Kidney (tissue), 13 donors: ENCODE measurements at regions not wholly inside any gene's neighbourhood (a gene's known extent, or its start where the extent isn't known, plus 50 kb on each side); places are given as distances from the start of the nearest gene placed in this dataset.

Experiments
- DNase-seq, 5 donors: peaks; one replicate each; pipeline ENCODE4 v3.0.0-alpha.2; 2013 to 2020
- FAIRE-seq: peaks from 2 replicates; lab custom pipeline; 2012; peaks lifted over from hg19 to GRCh38; lab: Jason Lieb, UNC
- H3K27ac ChIP-seq, 2 donors: one replicate each; pipeline ENCODE4 v1.7.0; 2013; ENCODE audit warnings: low read depth in 2 of 2, low read length in 2 of 2, inconsistent platforms in 1 of 2
- H3K27me3 ChIP-seq: one replicate; pipeline ENCODE4 v1.7.1; 2013; ENCODE audit warnings: low read length, inconsistent platforms; ENCODE audit not compliant: control insufficient read depth, insufficient read depth
- H3K36me3 ChIP-seq, 3 donors: one replicate each; pipeline versions ENCODE4 v1.7.0 to v1.7.1; 2013; ENCODE audit warnings: low read length in 3 of 3, control low read depth in 1 of 3, inconsistent platforms in 1 of 3; ENCODE audit not compliant: insufficient read depth in 3 of 3, control insufficient read depth in 2 of 3
- H3K4me1 ChIP-seq, 3 donors: one replicate each; pipeline versions ENCODE4 v1.7.0 to v1.7.1; 2013; ENCODE audit warnings: low read length in 3 of 3, inconsistent platforms in 1 of 3, low read depth in 1 of 3; ENCODE audit not compliant: control insufficient read depth in 2 of 3, insufficient read depth in 2 of 3
- H3K4me3 ChIP-seq, 3 donors: one replicate each; pipeline versions ENCODE4 v1.7.0 to v1.8.1; 2013; ENCODE audit warnings: low read length in 3 of 3, control low read depth in 1 of 3, inconsistent platforms in 1 of 3
- H3K9ac ChIP-seq, 3 donors: one replicate each; pipeline versions ENCODE4 v1.7.0 to v1.7.1; 2013; ENCODE audit warnings: low read length in 3 of 3, control low read depth in 1 of 3, inconsistent platforms in 1 of 3
- H3K9me3 ChIP-seq, 3 donors: one replicate each; pipeline versions ENCODE4 v1.7.0 to v1.7.1; 2013; ENCODE audit warnings: low read length in 3 of 3, control low read depth in 1 of 3, inconsistent platforms in 1 of 3; ENCODE audit not compliant: control insufficient read depth in 2 of 3, insufficient read depth in 1 of 3
- intact Hi-C: fragments of 100-400 bp; cut with DNase I; formaldehyde crosslinking; loops from one replicate; pipeline ENCODE4 v1.11.1; 2022
- TF ChIP-seq, protein P1 (sequence below): IDR thresholded peaks from 3 replicates; pipeline ENCODE4 v1.5.1; 2012; ENCODE audit warnings: mild to moderate bottlenecking, moderate library complexity, borderline replicate concordance; ENCODE audit not compliant: insufficient read depth; ENCODE audit errors: extremely low read depth
- donor health status: control.
- donor health status: control.
- donor health status: control.
- donor health status: control.
- donor health status: control.
- donor health status: DM: yes; HTN: yes; CAD: no.
- donor health status: Normal renal cell carcinoma (clear cell type).

DNA sequence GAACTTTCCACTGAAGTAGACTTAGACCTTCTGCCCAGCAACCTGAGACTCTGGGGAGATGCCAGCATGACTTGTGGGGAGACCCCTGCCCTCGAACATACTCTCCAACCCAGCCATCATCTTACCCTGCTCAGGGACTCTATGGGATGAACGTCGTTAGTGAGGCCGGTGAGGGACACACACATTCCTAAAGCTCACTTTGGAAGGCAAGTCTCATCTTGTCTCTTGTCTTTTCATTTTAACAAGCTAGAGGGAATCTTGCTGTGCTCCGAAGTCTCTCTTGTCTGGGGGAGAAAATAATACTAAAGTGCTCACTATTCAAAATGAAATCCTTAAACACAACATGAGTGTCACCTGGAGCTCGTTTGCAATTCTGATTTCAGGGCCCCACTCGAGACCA is 239.5 kb upstream of the HES1 start:
- Histone ChIP-seq H3K4me3 (no peak overlapping the region), H3K9me3 (no peaks in the 10 kb centered on the region), H3K36me3 (no peaks in the 10 kb centered on the region), H3K4me1 (no peaks in the 10 kb centered on the region), H3K27ac (no peak overlapping the region), H3K9ac (no peak overlapping the region), H3K27me3 (no peaks in the 10 kb centered on the region)
- DNase-seq (no peak), FAIRE-seq (no peak)
- intact Hi-C loops, result no loop called here
- TF ChIP-seq, protein P1, sequence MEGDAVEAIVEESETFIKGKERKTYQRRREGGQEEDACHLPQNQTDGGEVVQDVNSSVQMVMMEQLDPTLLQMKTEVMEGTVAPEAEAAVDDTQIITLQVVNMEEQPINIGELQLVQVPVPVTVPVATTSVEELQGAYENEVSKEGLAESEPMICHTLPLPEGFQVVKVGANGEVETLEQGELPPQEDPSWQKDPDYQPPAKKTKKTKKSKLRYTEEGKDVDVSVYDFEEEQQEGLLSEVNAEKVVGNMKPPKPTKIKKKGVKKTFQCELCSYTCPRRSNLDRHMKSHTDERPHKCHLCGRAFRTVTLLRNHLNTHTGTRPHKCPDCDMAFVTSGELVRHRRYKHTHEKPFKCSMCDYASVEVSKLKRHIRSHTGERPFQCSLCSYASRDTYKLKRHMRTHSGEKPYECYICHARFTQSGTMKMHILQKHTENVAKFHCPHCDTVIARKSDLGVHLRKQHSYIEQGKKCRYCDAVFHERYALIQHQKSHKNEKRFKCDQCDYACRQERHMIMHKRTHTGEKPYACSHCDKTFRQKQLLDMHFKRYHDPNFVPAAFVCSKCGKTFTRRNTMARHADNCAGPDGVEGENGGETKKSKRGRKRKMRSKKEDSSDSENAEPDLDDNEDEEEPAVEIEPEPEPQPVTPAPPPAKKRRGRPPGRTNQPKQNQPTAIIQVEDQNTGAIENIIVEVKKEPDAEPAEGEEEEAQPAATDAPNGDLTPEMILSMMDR, result no peak

DNA sequence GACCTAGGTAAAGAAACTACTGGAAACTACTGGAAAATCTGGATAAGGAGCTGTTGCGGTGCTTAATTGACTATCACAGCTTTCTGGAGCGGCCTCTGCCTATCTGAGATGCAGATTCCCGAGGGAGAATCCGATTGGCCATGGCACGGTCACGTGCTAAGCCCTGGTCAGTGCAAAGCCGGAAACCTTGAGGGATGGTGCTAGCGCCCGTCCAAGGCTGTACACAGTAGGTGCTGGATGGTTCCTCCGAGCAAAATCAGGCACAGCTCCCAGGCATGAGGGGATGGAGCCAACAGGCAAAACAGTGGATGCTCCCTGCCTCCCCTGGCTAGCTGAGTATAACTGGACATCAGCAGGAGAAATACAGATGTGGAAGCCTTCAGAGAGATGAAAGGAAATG is 238.7 kb upstream of the HES1 start:
- Histone ChIP-seq H3K27me3 (no peaks in the 10 kb centered on the region), H3K9me3 (no peaks in the 10 kb centered on the region), H3K4me1 (no peaks in the 10 kb centered on the region), H3K36me3 (no peaks in the 10 kb centered on the region), H3K4me3 (no peak overlapping the region), H3K9ac (no peak overlapping the region), H3K27ac (no peak overlapping the region)
- intact Hi-C loops, result no loop called here
- TF ChIP-seq, protein P1, result no peak
- DNase-seq, result no peak
- no peak for FAIRE-seq

DNA sequence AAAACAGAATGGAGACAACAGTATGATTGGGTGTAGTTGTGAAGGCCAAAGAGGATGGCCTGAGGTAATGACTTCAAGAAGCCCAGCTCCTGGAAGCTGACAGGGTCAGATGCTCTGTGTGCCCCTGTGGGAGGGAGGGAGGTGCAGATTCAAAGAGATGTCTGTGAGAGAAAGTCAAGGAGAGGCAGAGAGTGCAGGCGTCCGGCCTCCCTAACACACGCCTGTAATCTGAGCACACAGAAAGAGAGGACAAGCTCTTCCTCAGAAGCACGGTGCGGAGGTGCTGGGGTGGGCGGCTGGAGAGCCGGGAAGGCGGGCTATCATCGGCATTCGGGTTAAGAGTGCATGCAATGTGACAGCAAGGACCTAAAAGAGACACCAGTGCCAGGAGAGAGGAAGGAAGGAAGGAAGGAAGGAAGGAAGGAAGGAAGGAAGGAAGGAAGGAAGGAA is 238.2 kb upstream of the HES1 start:
- H3K27me3 ChIP-seq, result no peaks in the 10 kb centered on the region
- no peaks in the 10 kb centered on the region for H3K9me3 ChIP-seq
- H3K27ac ChIP-seq, result no peak overlapping the region
- H3K36me3 ChIP-seq, result no peaks in the 10 kb centered on the region
- TF ChIP-seq, protein P1, result no peak
- H3K4me1 ChIP-seq, result no peaks in the 10 kb centered on the region
- intact Hi-C loops, result no loop called here
- FAIRE-seq, result no peak
- DNase-seq, result peak in 4 of 5 donors; percentile 55 to 73 (median 61)
- H3K9ac ChIP-seq, result no peak overlapping the region
- H3K4me3 ChIP-seq, result no peak overlapping the region

DNA sequence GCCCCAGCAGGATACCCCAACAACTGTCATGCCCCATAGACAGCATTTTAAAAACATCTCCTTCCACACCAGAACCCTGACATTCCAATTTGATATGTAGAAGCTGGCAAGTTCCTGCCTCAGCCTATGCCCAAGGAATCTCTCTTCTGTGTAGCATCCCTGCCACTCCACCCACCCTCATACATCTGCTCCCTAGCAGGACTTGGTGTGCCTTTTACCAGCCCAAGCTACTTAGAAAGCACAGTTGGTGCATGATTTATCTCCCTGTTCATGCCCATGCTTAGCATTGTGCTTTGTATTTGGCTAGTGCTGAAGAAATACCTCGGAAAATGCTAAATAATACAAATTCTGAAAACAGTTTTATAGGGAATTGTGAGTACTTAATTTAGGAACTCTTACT is 236.9 kb upstream of the HES1 start:
- intact Hi-C loops, result no loop called here
- Histone ChIP-seq H3K4me1 (no peaks in the 10 kb centered on the region), H3K36me3 (no peaks in the 10 kb centered on the region), H3K4me3 (no peak overlapping the region), H3K27me3 (no peaks in the 10 kb centered on the region), H3K9ac (no peak overlapping the region), H3K9me3 (no peaks in the 10 kb centered on the region), H3K27ac (no peak overlapping the region)
- no peak for DNase-seq
- TF ChIP-seq, protein P1, result no peak
- no peak for FAIRE-seq
